ENCODE measurements at regions not wholly inside any gene's neighbourhood (a gene's known extent, or its start where the extent isn't known, plus 50 kb on each side); places are given as distances from the start of the nearest gene placed in this dataset.
"Not testable (repeated sequence)": the region's sequence is repeated elsewhere in the genome, so short reads cannot be mapped to it uniquely, and the experiment has no call there.

- DNase-seq (ENCODE audit: low read depth): no peak
These were observed 1601.0 kb upstream of the NUDT12 start for GRCh38 chr5:105163547-105163946.

- not testable (repeated sequence) for DNase-seq (ENCODE audit: low read depth)
These were observed 1600.0 kb upstream of the NUDT12 start for GRCh38 chr5:105162557-105162956.

- DNase-seq (ENCODE audit: low read depth): no peak
These were observed 1595.9 kb upstream of the NUDT12 start for GRCh38 chr5:105158526-105158925.

- DNase-seq (ENCODE audit: low read depth): no peak
These were observed 1587.7 kb upstream of the NUDT12 start for GRCh38 chr5:105150323-105150722.

- peak; percentile 2 for DNase-seq (ENCODE audit: low read depth)
These were observed 1584.3 kb upstream of the NUDT12 start for GRCh38 chr5:105146867-105147266.

GRCh38 chr5:105145152-105145551 lies 1582.6 kb upstream of the NUDT12 start:
- DNase-seq (ENCODE audit: low read depth): no peak

GRCh38 chr5:105134328-105134727 lies 1571.7 kb upstream of the NUDT12 start:
- no peak for DNase-seq (ENCODE audit: low read depth)

GRCh38 chr5:105133087-105133486 lies 1570.5 kb upstream of the NUDT12 start:
- DNase-seq (ENCODE audit: low read depth): no peak

GRCh38 chr5:105132581-105132980 lies 1570.0 kb upstream of the NUDT12 start:
- no peak for DNase-seq (ENCODE audit: low read depth)

- no peak for DNase-seq (ENCODE audit: low read depth)
These were observed 1568.5 kb upstream of the NUDT12 start for GRCh38 chr5:105131045-105131444.

- no peak for DNase-seq (ENCODE audit: low read depth)
These were observed 1539.0 kb upstream of the NUDT12 start for GRCh38 chr5:105101577-105101976.

GRCh38 chr5:105088961-105089360 lies 1526.4 kb upstream of the NUDT12 start:
- DNase-seq (ENCODE audit: low read depth): no peak

GRCh38 chr5:105088102-105088501 lies 1525.5 kb upstream of the NUDT12 start:
- no peak for DNase-seq (ENCODE audit: low read depth)

- DNase-seq (ENCODE audit: low read depth): no peak
These were observed 1495.3 kb upstream of the NUDT12 start for GRCh38 chr5:105057893-105058292.

- no peak for DNase-seq (ENCODE audit: low read depth)
These were observed 1494.4 kb upstream of the NUDT12 start for GRCh38 chr5:105057001-105057436.

GRCh38 chr5:105054406-105054805 lies 1491.8 kb upstream of the NUDT12 start:
- DNase-seq (ENCODE audit: low read depth): no peak

- DNase-seq (ENCODE audit: low read depth): no peak
These were observed 1480.0 kb upstream of the NUDT12 start for GRCh38 chr5:105042623-105043022.

GRCh38 chr5:105036814-105037213 lies 1474.2 kb upstream of the NUDT12 start:
- DNase-seq (ENCODE audit: low read depth): not testable (repeated sequence)

- no peak for DNase-seq (ENCODE audit: low read depth)
These were observed 1471.8 kb upstream of the NUDT12 start for GRCh38 chr5:105034401-105034763.

GRCh38 chr5:105033637-105034400 lies 1471.2 kb upstream of the NUDT12 start:
- DNase-seq (ENCODE audit: low read depth): no peak

GRCh38 chr5:105032917-105033316 lies 1470.3 kb upstream of the NUDT12 start:
- no peak for DNase-seq (ENCODE audit: low read depth)

- no peak for DNase-seq (ENCODE audit: low read depth)
These were observed 1467.6 kb upstream of the NUDT12 start for GRCh38 chr5:105030153-105030552.

GRCh38 chr5:105015098-105015497 lies 1452.5 kb upstream of the NUDT12 start:
- DNase-seq (ENCODE audit: low read depth): no peak

- DNase-seq (ENCODE audit: low read depth): no peak
These were observed 1436.0 kb upstream of the NUDT12 start for GRCh38 chr5:104998572-104998971.
